ENCODE measurements at regions not wholly inside any gene's neighbourhood (a gene's known extent, or its start where the extent isn't known, plus 50 kb on each side); places are given as distances from the start of the nearest gene placed in this dataset.
A peak's percentile ranks its signal among the peaks of the same experiment; 100 is the strongest.

- TF ChIP-seq CTCF (IDR thresholded peaks at IDR 0.05) (peak in 3 of 4 experiments; percentile 15 to 53 (median 36)), EP300 (IDR thresholded peaks at IDR 0.05) (no peak), POLR2A (IDR thresholded peaks at IDR 0.05) (no peak), POLR2AphosphoS5 (IDR thresholded peaks at IDR 0.05) (no peak)
These were observed 157.2 kb upstream of the ZNF92 start for GRCh38 chr7:65216469-65216868.

Data from gastroesophageal sphincter (tissue), 3 donors.